Thymus (tissue), 11 donors: ENCODE measurements at regions not wholly inside any gene's neighbourhood (a gene's known extent, or its start where the extent isn't known, plus 50 kb on each side); places are given as distances from the start of the nearest gene placed in this dataset.
A peak's percentile ranks its signal among the peaks of the same experiment; 100 is the strongest.

Source experiments
- DNase-seq, 9 donors: peaks; one replicate each; pipeline ENCODE4 v3.0.0-alpha.2; 2013; ENCODE audit warnings: low spot score in 9 of 9, low read depth in 6 of 9, missing footprints in 1 of 9
- H3K27ac ChIP-seq, 2 donors: one replicate each; pipeline ENCODE4 v1.5.1; 2013; ENCODE audit warnings: control low read depth in 1 of 2, low read depth in 1 of 2, low read length in 1 of 2, mild to moderate bottlenecking in 1 of 2, moderate library complexity in 1 of 2
- H3K27me3 ChIP-seq, 2 donors: one replicate each; pipeline ENCODE4 v1.5.1; 2013; ENCODE audit warnings: low read length in 1 of 2; ENCODE audit not compliant: control insufficient read depth in 2 of 2, insufficient read depth in 1 of 2
- H3K36me3 ChIP-seq, 2 donors: one replicate each; pipeline ENCODE4 v1.5.1; 2013; ENCODE audit warnings: low read length in 1 of 2, mild to moderate bottlenecking in 1 of 2, moderate library complexity in 1 of 2; ENCODE audit not compliant: control insufficient read depth in 2 of 2, insufficient read depth in 2 of 2
- H3K4me1 ChIP-seq, 2 donors: one replicate each; pipeline ENCODE4 v1.5.1; 2013; ENCODE audit warnings: low read length in 2 of 2; ENCODE audit not compliant: control insufficient read depth in 2 of 2, insufficient read depth in 2 of 2
- H3K4me3 ChIP-seq, 2 donors: one replicate each; pipeline ENCODE4 v1.5.1; 2013; ENCODE audit warnings: low read length in 2 of 2, control low read depth in 1 of 2, mild to moderate bottlenecking in 1 of 2
- H3K9me3 ChIP-seq, 2 donors: one replicate each; pipeline ENCODE4 v1.5.1; 2013; ENCODE audit warnings: low read length in 1 of 2, mild to moderate bottlenecking in 1 of 2; ENCODE audit not compliant: control insufficient read depth in 2 of 2, insufficient read depth in 1 of 2
- WGBS: extraction: QIAGEN DNeasy Blood & Tissue Kit; methylation state at CpG from one replicate; pipeline ENCODE4 v1.1.7; 2013; 5-methylcytosine and 5-hydroxymethylcytosine counted together
- donor health status: healthy.

- Histone ChIP-seq H3K4me1 (peaks cover 3 to 29% of the 10 kb centered on the region in 2 donors), H3K27me3 (no peaks in the 10 kb centered on the region), H3K36me3 (no peaks in the 10 kb centered on the region), H3K9me3 (peaks cover 0 to 2% of the 10 kb centered on the region in 2 donors), H3K27ac (no peak overlapping the region), H3K4me3 (no peak overlapping the region)
- DNase-seq = peak in 3 of 9 donors; percentile 20 to 63 (median 44)
- WGBS = 52% methylated on average over 28 of the region's 28 CpGs
Observed at GRCh38 chr6:3623451-3624249, 127.9 kb downstream of the PXDC1 start.

- Histone ChIP-seq H3K4me3 (no peak overlapping the region), H3K9me3 (peaks cover 0 to 2% of the 10 kb centered on the region in 2 donors), H3K4me1 (peaks cover 3 to 18% of the 10 kb centered on the region in 2 donors), H3K27ac (no peak overlapping the region), H3K36me3 (no peaks in the 10 kb centered on the region), H3K27me3 (no peaks in the 10 kb centered on the region)
- DNase-seq = no peak
- WGBS = 97% methylated on average over 5 of the region's 5 CpGs
Observed at GRCh38 chr6:3621411-3621810, 130.1 kb downstream of the PXDC1 start.

- Histone ChIP-seq H3K27me3 (no peaks in the 10 kb centered on the region), H3K4me3 (no peak overlapping the region), H3K9me3 (peaks cover 0 to 2% of the 10 kb centered on the region in 2 donors), H3K27ac (no peak overlapping the region), H3K36me3 (no peaks in the 10 kb centered on the region), H3K4me1 (peaks cover 3 to 18% of the 10 kb centered on the region in 2 donors)
- no peak for DNase-seq
- 93% methylated on average over 3 of the region's 3 CpGs for WGBS
Observed at GRCh38 chr6:3620937-3621336, 130.6 kb downstream of the PXDC1 start.

GRCh38 chr6:3620389-3620788 lies 131.1 kb downstream of the PXDC1 start:
- H3K27ac ChIP-seq = no peak overlapping the region
- 99% methylated on average over 8 of the region's 8 CpGs for WGBS
- peaks cover 0 to 2% of the 10 kb centered on the region in 2 donors for H3K9me3 ChIP-seq
- DNase-seq = no peak
- H3K4me3 ChIP-seq = no peak overlapping the region
- H3K4me1 ChIP-seq = peaks cover 3 to 16% of the 10 kb centered on the region in 2 donors
- no peaks in the 10 kb centered on the region for H3K36me3 ChIP-seq
- no peaks in the 10 kb centered on the region for H3K27me3 ChIP-seq

- peaks cover 0 to 2% of the 10 kb centered on the region in 2 donors for H3K9me3 ChIP-seq
- H3K4me3 ChIP-seq = no peak overlapping the region
- DNase-seq = no peak
- WGBS = 81% methylated on average over 4 of the region's 4 CpGs
- H3K27me3 ChIP-seq = no peaks in the 10 kb centered on the region
- H3K4me1 ChIP-seq = peaks cover 3 to 16% of the 10 kb centered on the region in 2 donors
- no peak overlapping the region for H3K27ac ChIP-seq
- no peaks in the 10 kb centered on the region for H3K36me3 ChIP-seq
Observed at GRCh38 chr6:3619800-3620199, 131.7 kb downstream of the PXDC1 start.

GRCh38 chr6:3619201-3619600 lies 132.3 kb downstream of the PXDC1 start:
- 96% methylated on average over 7 of the region's 7 CpGs for WGBS
- peaks cover 3 to 13% of the 10 kb centered on the region in 2 donors for H3K4me1 ChIP-seq
- H3K4me3 ChIP-seq = no peak overlapping the region
- no peaks in the 10 kb centered on the region for H3K27me3 ChIP-seq
- no peak for DNase-seq
- H3K36me3 ChIP-seq = no peaks in the 10 kb centered on the region
- H3K9me3 ChIP-seq = peaks cover 0 to 2% of the 10 kb centered on the region in 2 donors
- H3K27ac ChIP-seq = no peak overlapping the region

- 98% methylated on average over 2 of the region's 2 CpGs for WGBS
- H3K36me3 ChIP-seq = no peaks in the 10 kb centered on the region
- no peak for DNase-seq
- no peak overlapping the region for H3K27ac ChIP-seq
- H3K4me3 ChIP-seq = no peak overlapping the region
- peaks cover 0 to 2% of the 10 kb centered on the region in 2 donors for H3K9me3 ChIP-seq
- no peaks in the 10 kb centered on the region for H3K27me3 ChIP-seq
- peaks cover 2 to 8% of the 10 kb centered on the region in 2 donors for H3K4me1 ChIP-seq
Observed at GRCh38 chr6:3618642-3619041, 132.9 kb downstream of the PXDC1 start.

- no peak for DNase-seq
- Histone ChIP-seq H3K4me1 (peaks cover 0 to 3% of the 10 kb centered on the region in 2 donors), H3K4me3 (no peak overlapping the region), H3K36me3 (no peaks in the 10 kb centered on the region), H3K27me3 (no peaks in the 10 kb centered on the region), H3K27ac (no peak overlapping the region), H3K9me3 (no peaks in the 10 kb centered on the region)
- 98% methylated on average over 29 of the region's 29 CpGs for whole genome bisulfite sequencing
Observed at GRCh38 chr6:3617681-3618311, 133.7 kb downstream of the PXDC1 start.

GRCh38 chr6:3617192-3617631 lies 134.3 kb downstream of the PXDC1 start:
- Histone ChIP-seq H3K9me3 (no peaks in the 10 kb centered on the region), H3K27ac (no peak overlapping the region), H3K27me3 (no peaks in the 10 kb centered on the region), H3K4me1 (peaks cover 0 to 3% of the 10 kb centered on the region in 2 donors), H3K4me3 (no peak overlapping the region), H3K36me3 (no peaks in the 10 kb centered on the region)
- no peak for DNase-seq
- WGBS = 97% methylated on average over 7 of the region's 7 CpGs
